Erythroblast (primary cell): ENCODE measurements at regions not wholly inside any gene's neighbourhood (a gene's known extent, or its start where the extent isn't known, plus 50 kb on each side); places are given as distances from the start of the nearest gene placed in this dataset.

Source experiments
- GATA1 ChIP-seq: IDR thresholded peaks from 2 replicates; pipeline ENCODE4 v1.6.1; 2011; ENCODE audit warnings: low read depth, mild to moderate bottlenecking, control low read depth, low read length, moderate library complexity
- POLR2A ChIP-seq: IDR thresholded peaks from 2 replicates; pipeline ENCODE4 v1.6.1; 2011; ENCODE audit warnings: mild to moderate bottlenecking, low read length

DNA sequence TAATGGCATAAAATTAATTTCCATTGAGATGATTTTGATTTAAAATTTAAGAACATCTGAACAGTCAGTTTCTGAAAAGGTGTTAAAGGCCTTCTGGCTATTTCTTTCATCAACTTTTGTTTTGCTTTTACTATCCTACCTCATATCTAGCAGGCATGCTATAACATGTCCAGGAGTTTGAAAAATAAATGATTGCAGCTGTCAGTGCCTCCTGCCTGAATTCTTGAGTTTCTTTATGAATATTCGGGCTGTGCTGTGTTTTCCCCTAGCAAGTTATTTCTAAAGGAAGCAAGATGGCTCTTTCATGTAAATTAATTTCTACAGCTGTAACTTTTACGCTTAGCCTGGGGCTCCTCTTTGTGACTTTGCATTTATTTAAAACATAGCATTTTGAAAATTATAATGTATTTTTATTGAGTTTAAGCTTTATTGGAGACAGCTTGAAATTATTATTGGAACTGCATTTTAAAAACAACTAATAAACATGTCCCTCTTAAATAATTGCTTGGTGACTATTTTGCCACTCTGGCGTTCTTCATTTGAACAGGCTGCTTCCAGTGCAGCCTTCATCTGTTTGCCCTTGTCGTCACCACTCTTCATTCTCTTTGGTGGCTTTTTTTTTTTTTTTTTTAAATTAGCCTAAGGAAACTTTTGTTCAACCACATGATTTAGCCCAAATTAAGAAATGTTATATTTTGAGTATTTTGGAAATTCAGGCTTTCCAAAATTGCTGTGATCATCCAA is 1083.4 kb upstream of the LRRN3 start:
- TF ChIP-seq POLR2A (no peak), GATA1 (no peak)
